ACC112 (cell line): ENCODE measurements at regions not wholly inside any gene's neighbourhood (a gene's known extent, or its start where the extent isn't known, plus 50 kb on each side); places are given as distances from the start of the nearest gene placed in this dataset.
"Not testable (repeated sequence)": the region's sequence is repeated elsewhere in the genome, so short reads cannot be mapped to it uniquely, and the experiment has no call there.

Experiments used
- H2AFZ ChIP-seq: fragments of 200-600 bp; sonication (generic); one replicate; pipeline ENCODE4 v1.6.0; 2017; ENCODE audit warnings: antibody characterized with exemption, low read length; ENCODE audit not compliant: unreplicated experiment
- H3K27ac ChIP-seq: fragments of 200-600 bp; sonication (generic); 2 replicates; pipeline ENCODE4 v1.5.1; 2014; ENCODE audit warnings: low read depth, mild to moderate bottlenecking, antibody characterized with exemption, low read length, moderate library complexity
- H3K27me3 ChIP-seq: fragments of 200-600 bp; sonication (generic); 2 replicates; pipeline ENCODE4 v1.6.1; 2014; ENCODE audit warnings: mild to moderate bottlenecking, antibody characterized with exemption, low read length, moderate library complexity, mixed read lengths; ENCODE audit not compliant: insufficient read depth
- H3K36me3 ChIP-seq: fragments of 200-600 bp; sonication (generic); 2 replicates; pipeline ENCODE4 v1.6.1; 2016; ENCODE audit warnings: mild to moderate bottlenecking, antibody characterized with exemption, low read length, moderate library complexity, mixed read lengths; ENCODE audit not compliant: insufficient read depth
- H3K4me1 ChIP-seq: fragments of 200-600 bp; sonication (generic); one replicate; pipeline ENCODE4 v1.6.1; 2016; ENCODE audit warnings: low read length, mixed read lengths; ENCODE audit not compliant: insufficient read depth, unreplicated experiment, control insufficient read depth
- H3K4me3 ChIP-seq: fragments of 200-600 bp; sonication (generic); 2 replicates; pipeline ENCODE4 v1.5.1; 2014; ENCODE audit warnings: mild to moderate bottlenecking, low read depth, low read length
- H3K79me2 ChIP-seq: fragments of 200-600 bp; sonication (generic); one replicate; pipeline ENCODE4 v1.6.0; 2016; ENCODE audit warnings: low read length; ENCODE audit not compliant: control insufficient read depth, unreplicated experiment, insufficient read depth

- peaks cover 60% of the 10 kb centered on the region for H3K27me3 ChIP-seq
- no peak overlapping the region for H3K4me3 ChIP-seq
- no peaks in the 10 kb centered on the region for H3K4me1 ChIP-seq
- H3K27ac ChIP-seq, result no peak overlapping the region
- H3K36me3 ChIP-seq, result no peaks in the 10 kb centered on the region
- H2AFZ ChIP-seq, result no peak overlapping the region
- H3K79me2 ChIP-seq, result no peaks in the 10 kb centered on the region
These were observed 212.7 kb downstream of the CENPC start for GRCh38 chr4:67332627-67333026.

GRCh38 chr4:67328393-67328792 lies 216.9 kb downstream of the CENPC start:
- H3K36me3 ChIP-seq, result no peaks in the 10 kb centered on the region
- no peaks in the 10 kb centered on the region for H3K4me1 ChIP-seq

GRCh38 chr4:67328018-67328278 lies 217.4 kb downstream of the CENPC start:
- H3K79me2 ChIP-seq, result no peaks in the 10 kb centered on the region
- H3K36me3 ChIP-seq, result no peaks in the 10 kb centered on the region
- H3K27me3 ChIP-seq, result peaks cover 29% of the 10 kb centered on the region
- H3K27ac ChIP-seq, result no peak overlapping the region
- H3K4me1 ChIP-seq, result no peaks in the 10 kb centered on the region
- H3K4me3 ChIP-seq, result no peak overlapping the region
- H2AFZ ChIP-seq, result no peak overlapping the region

More at GRCh38 chr4:67328393-67328792, 216.9 kb downstream of the CENPC start:
- no peaks in the 10 kb centered on the region for H3K79me2 ChIP-seq
- H2AFZ ChIP-seq, result no peak overlapping the region
- peaks cover 32% of the 10 kb centered on the region for H3K27me3 ChIP-seq
- no peak overlapping the region for H3K27ac ChIP-seq
- no peak overlapping the region for H3K4me3 ChIP-seq

DNA sequence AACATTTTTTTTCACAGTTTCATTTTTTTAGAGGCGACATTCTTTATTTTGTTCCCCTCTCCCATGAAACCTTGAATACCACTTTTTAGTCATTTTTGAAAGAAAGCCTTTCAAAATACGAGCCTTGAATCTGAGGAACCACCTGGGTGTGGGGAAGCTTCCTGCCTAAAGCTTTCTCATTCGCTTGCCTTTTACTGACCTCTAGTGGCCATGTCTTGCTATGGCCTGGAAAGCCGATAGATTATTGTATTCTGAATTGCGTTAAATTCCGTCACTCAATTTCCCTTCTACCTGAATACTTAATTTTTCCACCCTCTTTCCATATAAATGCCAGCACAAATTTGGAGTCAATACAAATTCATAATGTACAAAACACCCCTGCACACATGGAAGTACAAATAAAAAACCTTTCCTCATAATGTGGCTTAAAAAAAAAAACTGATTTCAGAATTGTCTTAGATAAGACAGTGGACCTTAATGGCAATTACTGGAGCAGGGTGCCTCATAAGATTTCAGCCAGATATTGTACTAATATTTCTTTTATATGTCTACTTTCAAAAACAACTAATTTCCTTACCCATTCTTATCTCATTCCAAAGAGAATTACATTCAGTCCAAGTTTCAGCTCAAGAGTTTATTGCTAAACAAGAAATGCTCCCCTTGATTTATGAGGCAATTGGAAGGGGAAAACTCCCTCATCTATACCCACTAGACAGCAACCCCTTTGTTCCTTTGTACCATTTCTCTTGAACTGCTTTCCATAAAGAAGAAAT lies 217.9 kb downstream of the CENPC start:
- H2AFZ ChIP-seq, result no peak overlapping the region
- H3K27ac ChIP-seq, result no peak overlapping the region
- no peaks in the 10 kb centered on the region for H3K4me1 ChIP-seq
- no peaks in the 10 kb centered on the region for H3K79me2 ChIP-seq
- peaks cover 28% of the 10 kb centered on the region for H3K27me3 ChIP-seq
- no peaks in the 10 kb centered on the region for H3K36me3 ChIP-seq
- no peak overlapping the region for H3K4me3 ChIP-seq

GRCh38 chr4:67325791-67326190 lies 219.5 kb downstream of the CENPC start:
- H2AFZ ChIP-seq, result no peak overlapping the region
- H3K27ac ChIP-seq, result no peak overlapping the region
- no peaks in the 10 kb centered on the region for H3K36me3 ChIP-seq
- H3K79me2 ChIP-seq, result no peaks in the 10 kb centered on the region
- H3K4me1 ChIP-seq, result no peaks in the 10 kb centered on the region
- H3K4me3 ChIP-seq, result no peak overlapping the region
- H3K27me3 ChIP-seq, result peaks cover 18% of the 10 kb centered on the region

DNA sequence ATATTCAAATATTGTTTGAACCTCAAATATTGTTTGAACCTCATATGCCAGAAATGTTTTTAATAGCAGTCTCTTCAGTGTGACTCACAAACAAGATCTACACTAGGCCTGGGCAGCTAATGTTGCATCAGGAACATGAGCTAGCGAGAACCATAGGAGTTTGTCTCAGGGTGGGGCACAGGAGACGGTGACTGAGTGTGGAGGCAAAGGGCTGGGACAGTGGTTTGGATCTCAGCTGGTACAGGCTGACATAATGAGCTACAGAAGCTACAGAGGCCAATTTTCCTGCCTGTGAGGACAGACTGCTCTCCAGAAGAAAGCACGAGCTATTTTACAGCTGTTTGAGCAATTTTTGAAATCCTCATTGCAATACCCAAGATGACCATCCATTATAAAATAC lies 224.7 kb downstream of the CENPC start:
- Histone ChIP-seq H3K4me3 (no peak overlapping the region), H3K79me2 (no peaks in the 10 kb centered on the region), H3K36me3 (no peaks in the 10 kb centered on the region), H2AFZ (no peak overlapping the region), H3K27ac (no peak overlapping the region), H3K27me3 (no peaks in the 10 kb centered on the region), H3K4me1 (no peaks in the 10 kb centered on the region)

GRCh38 chr4:67319607-67320006 lies 225.7 kb downstream of the CENPC start:
- not testable (repeated sequence) for H3K27ac ChIP-seq, H3K36me3 ChIP-seq, H3K27me3 ChIP-seq, H2AFZ ChIP-seq, H3K4me3 ChIP-seq, H3K4me1 ChIP-seq, H3K79me2 ChIP-seq

- not testable (repeated sequence) for H3K36me3 ChIP-seq, H3K27me3 ChIP-seq, H3K4me3 ChIP-seq, H2AFZ ChIP-seq, H3K27ac ChIP-seq, H3K4me1 ChIP-seq, H3K79me2 ChIP-seq
These were observed 244.7 kb downstream of the CENPC start for GRCh38 chr4:67300497-67301185.

- Histone ChIP-seq H3K36me3 (no peaks in the 10 kb centered on the region), H3K79me2 (no peaks in the 10 kb centered on the region), H2AFZ (no peak overlapping the region), H3K27me3 (no peaks in the 10 kb centered on the region), H3K4me1 (no peaks in the 10 kb centered on the region), H3K27ac (no peak overlapping the region), H3K4me3 (no peak overlapping the region)
These were observed 252.7 kb downstream of the CENPC start for GRCh38 chr4:67292636-67293035.

DNA sequence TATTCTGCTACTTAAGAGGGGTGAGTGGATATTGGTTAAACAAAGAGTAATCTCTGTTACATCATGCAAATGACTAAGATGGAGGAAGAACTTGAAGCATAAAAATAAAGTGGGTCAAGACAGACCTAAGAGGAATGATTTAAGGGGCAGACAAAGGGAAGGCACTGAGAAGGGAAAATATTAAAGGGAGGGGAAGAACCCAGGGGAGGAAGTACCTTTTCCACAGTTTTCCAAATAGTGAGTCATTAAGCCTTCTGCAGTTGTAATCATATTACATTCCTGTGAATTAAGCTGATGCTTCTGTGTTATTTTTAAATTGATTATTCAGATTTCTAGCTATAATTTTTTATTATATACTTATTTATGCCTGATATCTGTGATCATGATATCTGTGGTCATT lies 253.3 kb downstream of the CENPC start:
- H3K4me1 ChIP-seq, result no peaks in the 10 kb centered on the region
- no peaks in the 10 kb centered on the region for H3K36me3 ChIP-seq
- H3K27me3 ChIP-seq, result no peaks in the 10 kb centered on the region
- no peak overlapping the region for H3K4me3 ChIP-seq
- H3K27ac ChIP-seq, result no peak overlapping the region
- no peak overlapping the region for H2AFZ ChIP-seq
- H3K79me2 ChIP-seq, result no peaks in the 10 kb centered on the region

GRCh38 chr4:67291644-67292043 lies 253.7 kb downstream of the CENPC start:
- no peak overlapping the region for H3K4me3 ChIP-seq
- no peaks in the 10 kb centered on the region for H3K4me1 ChIP-seq
- H3K36me3 ChIP-seq, result no peaks in the 10 kb centered on the region
- H2AFZ ChIP-seq, result no peak overlapping the region
- no peaks in the 10 kb centered on the region for H3K79me2 ChIP-seq
- no peaks in the 10 kb centered on the region for H3K27me3 ChIP-seq
- no peak overlapping the region for H3K27ac ChIP-seq
